NOMO-1 treated with dmso at 0.1 percent for 144 hours (cell line): ENCODE measurements at regions not wholly inside any gene's neighbourhood (a gene's known extent, or its start where the extent isn't known, plus 50 kb on each side); places are given as distances from the start of the nearest gene placed in this dataset.
"Not testable (repeated sequence)": the region's sequence is repeated elsewhere in the genome, so short reads cannot be mapped to it uniquely, and the experiment has no call there.

Experiments
- DNase-seq: peaks from one replicate; lab custom pipeline; 2025; ENCODE audit not compliant: unreplicated experiment; lab: John Stamatoyannopoulos, UW

- no peak for DNase-seq
Measured at GRCh38 chr4:138338840-138339239, 96.7 kb upstream of the SLC7A11 start.

GRCh38 chr4:138338222-138338621 is 96.1 kb upstream of the SLC7A11 start:
- not testable (repeated sequence) for DNase-seq

DNA sequence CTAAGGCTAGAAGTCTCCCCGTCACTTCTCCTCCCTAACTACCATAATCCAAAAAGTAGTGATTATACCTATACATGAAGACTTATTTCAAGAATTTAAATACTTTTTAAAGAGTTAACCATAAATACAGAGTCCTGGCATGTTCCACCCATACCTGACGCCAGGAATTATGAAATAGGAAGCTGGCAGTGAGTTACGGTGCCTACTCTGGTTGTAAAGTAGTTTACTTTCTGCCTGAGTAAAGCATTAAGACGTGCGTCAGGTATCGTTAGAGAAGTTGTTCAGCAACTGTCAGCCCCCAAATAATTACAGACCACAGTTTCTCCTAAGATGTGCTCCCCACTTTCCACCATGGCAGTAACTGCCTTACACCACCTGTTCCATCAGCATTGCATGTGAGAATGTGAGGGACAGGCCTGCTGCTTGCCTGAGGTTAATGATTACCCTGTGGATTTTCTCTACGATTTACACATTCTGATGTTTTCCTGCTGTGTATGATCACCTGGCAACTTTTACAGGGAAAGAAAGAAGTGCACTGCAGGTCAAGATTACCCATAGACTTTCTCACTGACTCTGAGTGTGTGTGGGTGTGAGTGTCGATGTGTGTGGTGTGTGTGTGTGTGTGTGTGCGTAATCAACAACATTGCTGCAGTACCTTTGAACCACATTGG is 92.3 kb upstream of the SLC7A11 start:
- no peak for DNase-seq

- DNase-seq = not testable (repeated sequence)
Measured at GRCh38 chr4:138332415-138332814, 90.3 kb upstream of the SLC7A11 start.

DNA sequence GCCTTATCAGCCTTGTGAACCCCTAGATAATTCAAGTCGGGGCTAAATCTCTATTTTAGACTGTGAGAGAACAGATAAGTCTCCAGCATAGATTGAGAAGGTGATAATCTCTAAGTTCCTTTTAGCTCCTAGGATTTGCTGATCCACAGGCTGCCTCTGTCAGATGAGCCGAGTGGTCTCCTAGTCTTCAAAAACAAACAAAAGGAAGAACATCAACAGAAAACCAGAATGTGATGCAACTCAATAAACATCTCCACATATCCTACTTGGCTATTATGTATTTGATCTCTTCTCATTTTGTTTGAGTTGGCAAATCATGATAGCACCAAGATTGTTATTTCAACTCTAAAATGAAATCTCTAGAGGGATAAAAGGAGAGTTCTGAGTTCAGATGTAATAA is 88.4 kb upstream of the SLC7A11 start:
- DNase-seq = no peak

DNA sequence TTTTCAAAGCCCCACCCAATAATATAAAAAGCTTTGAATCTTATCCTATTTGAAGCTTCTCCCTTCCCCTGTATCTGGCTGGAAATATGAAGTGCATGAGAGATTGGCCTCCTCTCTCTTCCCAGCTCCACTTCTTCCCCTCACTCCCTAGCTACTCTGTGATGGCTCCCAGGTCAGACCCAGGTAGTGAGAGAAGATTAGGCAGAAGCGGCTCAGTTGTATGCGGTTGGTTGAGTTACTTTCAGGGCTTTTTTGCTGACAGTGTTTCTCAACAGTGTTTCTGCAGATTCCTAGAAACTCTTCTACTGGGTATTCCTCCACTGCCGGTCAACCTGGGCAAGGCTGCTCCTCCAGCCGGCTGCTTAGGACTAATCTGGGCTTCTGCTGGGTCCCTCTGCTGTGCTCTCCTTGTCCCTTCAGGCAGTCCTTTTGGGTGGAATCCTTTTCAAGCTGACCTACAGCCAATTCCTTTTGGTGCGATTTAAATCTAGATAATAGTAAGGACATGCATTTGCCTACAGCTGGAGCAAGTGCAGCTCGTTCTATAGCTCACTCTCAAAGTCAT is 87.4 kb upstream of the SLC7A11 start:
- no peak for DNase-seq

DNA sequence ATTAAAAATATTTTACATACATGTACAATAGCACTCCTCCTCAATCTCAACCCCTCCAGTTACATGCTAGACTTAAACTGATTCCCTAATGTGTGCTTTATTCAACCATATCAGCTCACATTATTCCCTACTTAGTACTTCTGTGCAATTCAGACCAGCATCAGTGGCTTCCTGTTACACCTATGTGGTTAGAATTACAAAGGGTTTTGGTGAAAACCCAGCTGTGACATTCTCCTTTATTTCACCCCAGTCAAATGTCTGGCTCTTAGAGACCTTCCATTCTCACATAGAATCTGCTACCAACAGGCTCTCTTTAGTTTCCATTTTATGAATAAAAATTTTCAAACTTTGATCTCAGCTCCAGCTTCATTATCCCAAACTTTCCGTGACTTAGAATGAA is 85.2 kb upstream of the SLC7A11 start:
- no peak for DNase-seq

DNA sequence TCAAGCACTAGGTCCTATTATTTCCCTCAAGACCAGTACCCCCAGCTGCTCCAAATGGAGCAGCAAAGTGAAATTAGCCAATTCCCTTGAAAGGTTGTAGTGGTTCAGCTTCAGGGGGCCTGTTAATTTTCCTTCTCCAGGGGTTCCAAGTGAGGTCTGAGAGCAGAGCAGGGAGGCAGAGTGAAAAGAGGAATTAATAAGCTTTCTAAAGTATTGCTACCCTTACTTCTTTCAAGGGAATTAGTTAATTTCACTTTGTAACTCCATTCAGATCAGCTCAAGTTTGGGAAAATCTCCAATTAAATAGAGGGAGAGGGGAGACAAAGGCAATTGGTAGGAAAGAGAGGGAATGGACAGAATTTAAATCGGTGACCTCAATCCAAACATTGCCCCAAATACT is 78.7 kb upstream of the SLC7A11 start:
- no peak for DNase-seq

- no peak for DNase-seq
Measured at GRCh38 chr4:138320030-138320429, 77.9 kb upstream of the SLC7A11 start.

DNA sequence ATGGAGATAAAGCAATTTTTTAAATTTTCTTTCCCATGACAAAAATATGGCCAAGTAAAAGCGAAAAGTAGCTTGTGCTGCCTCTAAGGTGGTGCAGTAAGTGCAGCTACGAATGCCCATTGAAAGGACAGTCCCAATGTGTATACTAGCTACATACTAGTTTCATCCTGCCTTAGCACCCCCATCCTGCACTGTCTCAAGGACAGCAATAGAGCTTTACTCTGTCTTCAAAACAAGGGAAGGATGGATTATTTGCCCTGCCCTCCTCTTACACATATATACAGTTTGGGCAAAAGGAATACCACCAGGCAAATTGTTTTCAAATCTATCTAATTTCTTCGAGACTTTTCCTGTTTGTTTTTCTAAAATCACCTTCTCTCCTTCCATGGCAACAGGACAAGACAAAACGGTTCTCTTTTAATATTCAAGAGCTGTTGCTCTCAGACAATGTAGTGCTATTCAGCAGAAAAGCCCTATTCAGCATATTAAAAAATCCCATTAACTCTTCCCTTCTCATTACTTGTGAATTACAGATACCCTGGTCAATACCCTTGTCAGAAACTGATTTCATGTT is 75.1 kb upstream of the SLC7A11 start:
- DNase-seq = no peak

DNA sequence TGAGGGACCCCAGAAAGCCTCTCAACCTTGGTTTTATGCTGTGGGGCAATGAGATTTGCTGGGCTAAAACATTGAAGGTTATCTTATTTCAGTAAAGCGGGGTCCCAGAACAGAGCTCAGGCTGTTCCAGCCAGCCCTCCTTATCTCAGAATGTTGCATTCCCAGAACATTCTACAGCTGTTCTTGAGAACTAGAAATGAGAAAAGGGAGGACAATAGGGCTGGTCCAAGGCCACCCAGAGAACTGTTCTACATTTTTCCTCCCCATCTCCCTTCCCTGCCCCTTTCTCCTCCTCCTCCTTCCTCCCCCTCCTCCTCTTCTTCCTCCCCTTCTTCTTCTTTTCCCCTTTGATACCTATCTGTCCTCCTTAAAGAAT is 70.4 kb upstream of the SLC7A11 start:
- DNase-seq = no peak

GRCh38 chr4:138311771-138312535 is 69.8 kb upstream of the SLC7A11 start:
- DNase-seq = no peak

DNA sequence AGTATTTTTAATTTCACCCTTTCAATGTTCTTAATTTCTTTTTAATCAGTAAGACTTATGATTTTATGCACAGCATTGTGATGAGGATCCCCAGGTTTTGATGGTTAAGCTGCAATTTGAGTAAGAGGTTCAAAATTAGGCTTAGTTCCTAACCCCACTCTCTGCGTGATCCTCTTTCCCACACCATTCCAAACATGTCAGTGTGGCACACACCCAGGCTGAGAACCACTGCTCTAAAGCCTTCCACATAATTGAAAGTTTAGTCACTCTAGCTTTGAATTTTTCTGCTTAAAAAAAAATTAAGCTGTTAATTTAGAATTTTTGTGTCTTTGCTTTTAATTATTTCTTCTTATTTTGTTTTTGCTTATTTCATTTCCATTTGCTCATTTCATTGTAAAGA is 68.8 kb upstream of the SLC7A11 start:
- DNase-seq = no peak

DNA sequence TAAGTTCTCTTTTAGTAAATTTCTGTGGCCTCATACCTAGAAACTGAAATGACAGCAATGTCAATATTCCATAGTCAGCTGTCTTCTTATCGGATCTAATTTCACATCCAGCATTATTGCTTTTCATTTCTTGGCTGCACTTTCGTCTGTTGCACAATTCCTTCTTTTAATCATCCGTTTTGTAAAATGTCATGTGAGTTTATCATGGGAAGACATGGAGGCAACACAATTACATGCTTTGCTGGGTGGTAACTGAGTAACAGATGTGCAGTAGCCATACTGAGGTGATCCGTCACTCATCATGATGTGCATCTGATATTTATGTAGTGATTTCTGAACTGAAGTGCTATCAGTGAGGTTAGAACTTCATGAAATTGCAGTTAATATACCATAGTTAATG is 68.3 kb upstream of the SLC7A11 start:
- DNase-seq = no peak

- no peak for DNase-seq
Measured at GRCh38 chr4:138308356-138308755, 66.2 kb upstream of the SLC7A11 start.

- DNase-seq = peak; percentile 72
Measured at GRCh38 chr4:138307319-138307718, 65.2 kb upstream of the SLC7A11 start.

DNA sequence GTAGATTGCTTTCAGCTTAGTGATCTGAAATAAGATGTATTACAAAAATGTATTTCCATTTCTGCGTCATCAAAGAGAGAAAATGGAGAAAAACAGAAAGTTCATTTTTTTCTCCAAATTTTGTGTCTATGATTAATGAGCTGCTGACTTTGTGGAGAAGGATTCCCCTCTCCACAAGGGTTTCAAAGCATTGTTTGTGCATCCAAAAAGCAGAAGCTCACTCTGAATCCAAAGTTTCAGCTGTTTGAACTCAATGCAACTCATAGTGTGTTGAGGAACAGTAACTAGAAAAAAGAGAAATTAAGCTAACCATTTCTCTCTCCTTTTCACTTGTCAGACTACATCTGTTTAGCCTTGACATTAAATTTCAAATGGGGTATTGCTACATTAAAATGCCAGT is 62.9 kb upstream of the SLC7A11 start:
- peak; percentile 52 for DNase-seq

DNA sequence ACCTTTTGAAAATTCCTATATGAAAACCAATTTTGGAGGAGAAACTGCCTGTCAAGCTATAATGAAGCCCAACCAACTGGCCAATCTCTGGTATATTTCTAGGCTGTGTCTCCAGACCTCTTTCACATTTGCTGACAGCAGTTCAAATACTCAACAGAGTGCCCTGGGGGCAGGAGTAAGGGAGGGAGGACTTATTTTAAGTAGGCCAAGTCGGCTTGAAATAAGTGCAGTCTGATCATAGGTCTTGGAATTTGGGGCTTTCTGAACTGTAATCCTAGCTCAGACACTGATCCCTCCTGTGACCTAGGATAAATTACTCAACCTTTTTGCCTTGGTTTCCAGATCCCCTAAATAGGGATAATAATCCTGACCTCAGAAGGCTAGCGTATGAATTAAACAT is 59.4 kb upstream of the SLC7A11 start:
- no peak for DNase-seq

GRCh38 chr4:138300616-138301015 is 58.5 kb upstream of the SLC7A11 start:
- no peak for DNase-seq

GRCh38 chr4:138299881-138300280 is 57.7 kb upstream of the SLC7A11 start:
- no peak for DNase-seq

- DNase-seq = no peak
Measured at GRCh38 chr4:138298866-138299265, 56.7 kb upstream of the SLC7A11 start.

GRCh38 chr4:138298431-138298830 is 56.3 kb upstream of the SLC7A11 start:
- no peak for DNase-seq
